Posterior cingulate gyrus (tissue), 11 donors: ENCODE measurements at regions not wholly inside any gene's neighbourhood (a gene's known extent, or its start where the extent isn't known, plus 50 kb on each side); places are given as distances from the start of the nearest gene placed in this dataset.

ENCODE experiments used
- DNase-seq, 10 donors: peaks; one replicate each; pipeline versions ENCODE4 v3.0.0 to v3.0.0-alpha.2; 2020 to 2021; ENCODE audit warnings: mixed read lengths in 3 of 10
- intact Hi-C: fragments of 100-400 bp; cut with DNase I; formaldehyde crosslinking; loops from one replicate; pipeline ENCODE4 v1.15.1; 2023

DNA sequence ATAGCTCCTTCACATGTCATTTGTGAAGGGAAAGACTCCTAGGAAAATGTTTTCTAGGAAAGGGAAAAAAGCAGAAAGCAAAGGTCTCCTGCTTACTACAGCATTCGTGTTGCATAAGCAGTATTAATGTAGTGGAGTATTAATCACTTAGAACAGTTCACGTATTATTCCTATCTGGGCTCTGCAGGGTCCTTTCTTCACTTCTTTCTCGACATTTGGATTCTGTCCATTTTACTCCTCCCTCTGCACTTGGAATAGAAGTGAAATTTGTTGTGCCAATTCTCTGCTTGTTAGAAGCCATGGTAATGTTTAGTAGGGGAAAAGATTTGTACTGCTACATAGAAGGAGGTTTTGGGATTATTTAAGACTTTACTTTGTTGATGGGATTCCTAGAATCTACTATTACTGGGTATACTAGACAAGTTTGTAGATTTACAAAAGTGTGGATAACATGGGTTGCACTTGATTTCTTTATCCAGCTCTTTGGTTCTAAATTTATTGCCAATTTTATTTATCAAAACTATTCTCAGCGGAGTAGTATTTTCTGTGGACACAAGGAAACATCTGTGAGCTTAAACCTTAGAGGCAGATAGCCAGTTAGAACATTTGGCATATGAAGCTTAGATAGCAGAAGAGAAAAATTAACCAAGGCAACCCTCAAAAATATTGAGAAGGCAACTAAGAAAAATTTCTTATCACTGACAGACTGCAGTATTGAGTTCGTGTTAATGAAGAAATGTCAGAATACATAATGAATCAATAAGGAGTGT, 108.4 kb upstream of the ESR1 start:
- DNase-seq: no peak
- intact Hi-C loops: loop anchor here (10.0 kb wide), 1 partner anchor 426 kb away; no protein-coding TSS in a partner anchor

- intact Hi-C loops: loop anchor here (10.0 kb wide), 1 partner anchor 425 kb away; no protein-coding TSS in a partner anchor
- DNase-seq: no peak
Observed at GRCh38 chr6:151699719-151700118, 107.8 kb upstream of the ESR1 start.

DNA sequence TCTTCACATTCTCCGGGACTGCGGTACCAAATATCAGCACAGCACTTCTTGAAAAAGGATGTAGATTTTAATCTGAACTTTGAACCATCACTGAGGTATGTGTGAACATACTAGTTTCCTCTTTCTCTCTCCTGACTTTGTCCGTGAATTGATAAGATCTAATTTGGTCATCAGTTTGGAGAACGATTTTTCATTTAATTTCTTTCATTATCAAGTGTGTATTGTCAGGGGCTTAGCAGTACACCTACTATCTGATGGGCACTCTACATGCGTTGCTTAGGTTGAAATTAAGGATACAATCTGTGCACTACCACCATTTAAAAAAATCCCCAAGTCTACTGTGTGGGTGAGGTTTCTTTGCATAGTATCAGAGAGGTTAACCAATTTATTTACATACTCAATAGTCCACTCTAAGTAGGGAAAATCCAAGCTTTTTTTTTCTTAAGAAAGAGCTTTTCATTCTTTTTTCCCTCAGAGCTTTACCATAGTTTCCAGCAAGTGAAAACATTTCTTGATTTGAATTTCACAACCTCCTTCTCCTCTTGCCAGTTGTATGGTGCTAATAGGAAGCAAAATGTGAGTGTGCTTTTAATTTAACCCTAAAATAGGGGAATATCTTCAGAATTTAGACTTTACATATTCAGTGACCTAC, 105.4 kb upstream of the ESR1 start:
- intact Hi-C loops: no loop called here
- DNase-seq: no peak

DNA sequence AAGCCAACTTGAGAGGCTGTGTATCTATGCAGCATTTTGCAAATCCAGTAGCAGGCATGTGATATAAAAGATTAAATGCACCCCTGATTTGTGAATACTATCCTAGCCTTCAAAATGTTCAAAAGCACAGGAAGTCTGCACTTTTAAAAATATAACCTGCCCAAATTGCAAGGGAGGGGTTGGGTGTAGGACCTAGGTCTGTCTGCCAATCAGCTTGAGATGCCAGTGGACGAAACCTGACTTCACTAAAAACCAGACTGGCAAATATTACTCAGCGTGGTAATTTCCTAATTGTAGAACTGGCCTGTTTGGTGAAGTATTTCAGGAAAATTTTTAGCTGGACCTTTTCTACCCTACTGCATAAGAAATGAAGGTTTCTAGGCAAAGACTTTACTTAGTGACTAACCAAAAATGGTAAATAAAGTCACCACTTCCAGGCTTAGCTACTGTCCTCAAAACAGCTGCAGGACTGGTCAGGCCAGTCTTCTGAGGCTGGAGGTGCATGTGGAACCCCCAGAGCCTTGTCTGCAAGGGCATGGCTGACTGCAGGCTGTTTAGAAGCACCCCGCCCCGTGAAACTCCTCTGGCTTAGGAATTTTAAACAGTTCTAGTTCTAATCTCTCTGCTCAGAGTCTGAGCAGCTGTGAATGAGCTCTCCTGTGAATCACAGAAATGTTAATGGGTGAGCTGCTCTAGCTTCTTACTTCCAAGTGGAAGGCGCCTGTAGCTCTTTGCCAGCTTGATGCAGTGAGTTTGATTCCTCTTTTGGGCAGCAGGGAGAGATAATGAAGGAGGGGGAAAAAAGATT, 104.4 kb upstream of the ESR1 start:
- intact Hi-C loops: no loop called here
- DNase-seq: no peak

GRCh38 chr6:151704383-151704782, 103.1 kb upstream of the ESR1 start:
- intact Hi-C loops: no loop called here
- no peak for DNase-seq

GRCh38 chr6:151705993-151706733, 101.3 kb upstream of the ESR1 start:
- intact Hi-C loops: no loop called here
- no peak for DNase-seq

DNA sequence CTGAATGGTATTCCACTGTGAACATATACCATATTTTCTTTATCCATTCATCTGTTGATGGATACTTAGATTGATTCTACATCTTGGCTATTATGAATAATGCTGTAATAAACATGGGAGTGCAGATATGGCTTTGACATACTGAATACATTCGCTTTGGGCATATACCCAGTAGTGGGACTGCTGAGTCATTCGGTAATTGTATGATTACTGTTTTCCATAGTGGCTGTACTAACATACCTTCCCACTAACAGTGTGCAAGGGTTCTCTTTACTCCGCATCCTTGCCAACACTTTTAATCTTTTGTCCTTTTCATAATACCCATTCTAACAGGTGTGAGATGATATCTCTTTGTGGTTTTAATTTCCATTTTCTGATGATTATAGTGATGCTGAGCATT, 98.2 kb upstream of the ESR1 start:
- intact Hi-C loops: no loop called here
- DNase-seq: no peak

DNA sequence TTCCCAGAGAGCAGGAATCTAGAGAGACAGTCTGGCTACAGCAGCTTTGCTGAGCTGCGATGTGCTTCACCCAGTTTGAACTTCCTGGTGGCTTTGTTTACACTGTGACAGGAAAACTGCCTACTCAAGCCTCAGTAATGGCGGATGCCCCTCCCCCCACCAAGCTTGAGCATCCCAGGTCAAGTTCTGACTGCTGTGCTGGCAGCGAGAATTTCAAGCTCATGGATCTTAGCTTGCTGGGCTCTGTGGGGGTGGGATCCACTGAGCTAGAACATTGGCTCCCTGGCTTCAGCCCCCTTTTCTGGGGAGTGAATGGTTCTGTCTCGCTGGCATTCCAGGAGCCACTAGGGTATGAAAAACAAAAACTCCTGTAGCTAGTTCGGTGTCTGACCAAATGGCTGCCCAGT, 91.0 kb upstream of the ESR1 start:
- DNase-seq: no peak
- intact Hi-C loops: no loop called here

DNA sequence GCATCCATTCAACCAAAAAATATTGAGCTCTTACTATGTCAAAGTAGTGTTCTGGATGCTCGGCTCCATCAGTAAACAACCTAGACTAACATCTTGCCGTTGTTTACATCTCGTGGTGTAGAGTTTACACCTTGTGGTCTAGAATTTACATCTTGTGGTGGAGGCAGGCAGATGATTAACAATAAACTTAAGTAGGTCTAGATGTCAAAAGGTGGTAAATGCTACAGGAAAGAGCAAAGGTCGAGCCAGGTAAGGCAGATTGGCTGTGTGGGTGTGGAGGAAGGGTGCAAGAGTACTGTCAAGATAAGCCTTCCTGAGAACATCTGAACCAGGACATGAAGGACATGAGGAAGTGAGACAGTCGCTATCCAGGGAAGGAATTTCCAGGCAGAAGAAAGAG, 88.4 kb upstream of the ESR1 start:
- DNase-seq: no peak

DNA sequence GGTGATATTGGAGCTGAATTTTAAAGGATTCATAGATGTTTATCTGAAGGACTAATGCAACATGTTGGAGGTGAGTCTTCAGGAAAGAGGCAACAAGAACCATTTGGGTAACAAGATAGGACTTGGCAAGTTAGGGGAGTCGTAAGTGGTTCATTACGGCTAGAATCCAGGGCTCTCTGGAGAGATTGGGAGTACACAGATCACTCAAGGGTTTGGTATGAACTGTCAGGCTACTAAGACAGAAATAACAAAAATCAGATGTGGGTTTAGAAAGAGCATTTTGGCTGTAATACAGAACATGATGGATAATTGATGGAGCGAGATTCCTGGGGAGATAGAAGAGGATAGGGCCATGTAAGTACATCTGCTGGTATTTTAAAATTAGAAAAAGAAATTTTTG, 86.3 kb upstream of the ESR1 start:
- no peak for DNase-seq
- intact Hi-C loops: no loop called here

More for the DNA sequence above, 88.4 kb upstream of the ESR1 start:
- intact Hi-C loops: no loop called here

DNA sequence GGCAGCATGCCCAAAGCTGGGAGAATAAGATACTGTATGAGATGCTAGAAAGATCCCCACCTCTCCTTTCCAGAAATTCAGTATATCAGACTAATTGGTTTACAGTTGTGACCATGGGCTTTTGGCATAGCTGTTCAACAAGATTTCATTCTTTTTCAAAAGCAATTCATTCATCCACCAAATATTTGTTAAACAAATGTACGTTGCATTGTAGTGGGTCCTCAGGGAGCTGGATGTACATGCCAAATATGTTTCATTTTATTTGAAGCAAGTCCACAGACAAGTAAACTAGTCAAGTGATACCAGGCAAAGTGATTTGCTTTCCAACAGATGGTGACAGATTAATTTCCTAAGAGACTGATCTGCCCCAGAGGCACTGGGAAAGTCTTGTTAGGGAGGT, 85.8 kb upstream of the ESR1 start:
- intact Hi-C loops: no loop called here
- no peak for DNase-seq

GRCh38 chr6:151722342-151722741, 85.1 kb upstream of the ESR1 start:
- DNase-seq: no peak
- intact Hi-C loops: no loop called here

DNA sequence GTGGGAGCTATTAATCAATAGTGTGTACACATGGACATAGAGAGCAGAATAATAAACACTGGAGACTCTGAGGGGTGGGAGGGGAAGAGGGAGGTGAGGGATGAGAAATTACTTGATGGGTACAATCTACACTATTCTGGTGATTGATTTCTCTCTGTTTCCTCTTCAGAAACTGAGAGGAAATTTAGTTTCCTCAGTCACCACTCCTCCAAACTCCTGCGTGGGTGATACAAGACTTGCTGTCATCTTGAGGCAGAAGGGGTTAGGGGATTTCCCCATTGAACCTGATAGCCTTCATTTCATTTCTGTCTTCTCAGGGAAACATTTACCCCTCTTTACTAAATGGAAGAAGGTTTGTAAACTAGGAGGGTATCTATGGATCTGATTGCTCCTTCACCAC, 84.3 kb upstream of the ESR1 start:
- intact Hi-C loops: no loop called here
- DNase-seq: no peak

DNA sequence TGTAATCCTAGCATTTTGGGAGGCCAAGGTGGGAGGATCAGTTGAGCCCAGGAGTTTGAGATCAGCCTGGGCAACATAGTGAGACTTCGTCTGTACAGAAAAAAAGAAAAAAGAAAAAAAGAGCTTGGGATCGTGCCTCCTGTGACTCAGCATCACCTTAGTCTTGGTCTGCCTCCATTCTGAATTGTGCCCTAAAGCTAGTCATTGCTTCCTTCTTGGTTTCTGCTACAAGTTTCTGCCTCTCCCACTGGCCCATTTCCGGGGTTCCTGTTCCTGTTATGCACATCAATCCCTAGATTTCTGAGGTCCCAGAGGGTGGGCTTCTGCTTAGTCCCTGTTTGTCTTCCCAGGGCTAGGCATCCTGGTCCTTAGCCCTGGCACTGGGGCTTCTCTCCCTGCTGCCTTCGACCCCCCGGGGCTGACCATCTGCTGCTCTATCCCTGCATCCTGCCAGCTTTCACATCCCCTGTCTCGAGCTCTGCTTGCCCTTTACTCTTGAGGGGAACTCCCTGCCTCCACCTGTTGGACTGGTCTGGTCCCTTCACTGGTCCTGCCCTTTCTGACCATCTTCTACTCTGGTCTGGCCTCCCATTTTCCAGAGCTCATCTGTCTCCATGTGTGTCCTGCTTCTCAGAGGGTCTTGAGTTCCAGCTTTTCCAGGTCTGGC, 77.5 kb upstream of the ESR1 start:
- intact Hi-C loops: no loop called here

GRCh38 chr6:151730496-151730870, 77.0 kb upstream of the ESR1 start:
- intact Hi-C loops: no loop called here
- DNase-seq: no peak

More for the DNA sequence above, 77.5 kb upstream of the ESR1 start:
- peak in 1 of 10 donors; percentile 72 for DNase-seq

DNA sequence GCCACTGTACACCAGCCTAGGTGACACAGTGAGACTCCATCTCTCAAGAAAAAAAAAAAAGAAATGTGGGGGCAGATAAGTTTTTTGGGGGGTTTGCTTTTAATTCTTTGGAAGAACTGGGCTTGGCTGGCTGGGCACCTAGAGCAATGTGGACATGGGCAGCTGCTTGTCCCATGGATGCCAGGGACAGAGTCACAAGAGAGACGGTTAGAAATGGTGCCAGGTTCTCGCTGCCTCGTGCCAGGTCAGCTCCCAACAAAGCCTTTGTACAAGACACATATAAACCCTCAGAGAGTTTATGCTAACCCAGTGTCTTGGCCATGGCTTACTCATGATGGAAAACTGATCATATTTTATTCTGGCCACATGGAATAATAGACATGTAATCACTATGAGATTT, 76.2 kb upstream of the ESR1 start:
- intact Hi-C loops: no loop called here
- DNase-seq: peak in 1 of 10 donors; percentile 69

- intact Hi-C loops: no loop called here
- DNase-seq: no peak
Observed at GRCh38 chr6:151733680-151734320, 73.7 kb upstream of the ESR1 start.

- intact Hi-C loops: no loop called here
Observed at GRCh38 chr6:151738267-151738666, 69.2 kb upstream of the ESR1 start.

GRCh38 chr6:151738960-151739359, 68.5 kb upstream of the ESR1 start:
- no peak for DNase-seq
- intact Hi-C loops: no loop called here

More at GRCh38 chr6:151738267-151738666, 69.2 kb upstream of the ESR1 start:
- no peak for DNase-seq

GRCh38 chr6:151740820-151741219, 66.7 kb upstream of the ESR1 start:
- intact Hi-C loops: no loop called here
- no peak for DNase-seq
